Panc1 (cell line): ENCODE measurements at regions not wholly inside any gene's neighbourhood (a gene's known extent, or its start where the extent isn't known, plus 50 kb on each side); places are given as distances from the start of the nearest gene placed in this dataset.
A peak's percentile ranks its signal among the peaks of the same experiment; 100 is the strongest.

Experiments used
- ATAC-seq: fragments of 200-7000 bp; cut with Tn5 transposase; 2 replicates; pipeline ENCODE4 v1.9.1; 2020; ENCODE audit warnings: mild to moderate bottlenecking, moderate library complexity
- BruUV-seq: library from RNA; stranded (reverse); fragments of 400-500 nt; replicated peaks from 2 replicates; lab custom pipeline; 2021; lab: Mats Ljungman, UMichigan
- CTCF ChIA-PET: fragments of 300-600 bp; sonication (Branson Sonifier 250); formaldehyde crosslinking; loops from one replicate; lab custom pipeline; 2022; ENCODE audit warnings: antibody characterized with exemption; lab: Charles Lee
- POLR2A ChIA-PET: fragments of 300-600 bp; sonication (Branson Sonifier 250); formaldehyde crosslinking; loops from one replicate; lab custom pipeline; 2022; ENCODE audit warnings: antibody characterized with exemption; lab: Charles Lee
- DNase-seq: peaks from one replicate; pipeline ENCODE4 v3.0.0-alpha.2; 2010; ENCODE audit warnings: low read depth, low spot score
- H3K27ac ChIP-seq: 2 replicates; pipeline ENCODE4 v1.5.1; 2011; ENCODE audit warnings: mild to moderate bottlenecking, low read length, inconsistent platforms
- H3K27me3 ChIP-seq: fragments of 200-500 bp; sonication (Bioruptor generic); 2 replicates; pipeline ENCODE4 v1.6.0; 2014; ENCODE audit warnings: low read length, inconsistent platforms; ENCODE audit not compliant: control insufficient read depth, insufficient read depth
- H3K36me3 ChIP-seq: fragments of 200-500 bp; sonication (Bioruptor generic); 2 replicates; pipeline ENCODE4 v1.5.1; 2014; ENCODE audit warnings: inconsistent platforms, mild to moderate bottlenecking, low read length, moderate library complexity; ENCODE audit not compliant: control insufficient read depth, insufficient read depth
- H3K4me1 ChIP-seq: 2 replicates; pipeline ENCODE4 v1.5.1; 2011; ENCODE audit warnings: inconsistent platforms, mild to moderate bottlenecking, low read length, moderate library complexity; ENCODE audit not compliant: control insufficient read depth, insufficient read depth
- H3K4me3 ChIP-seq, 2 experiments: 2 replicates each; pipeline ENCODE4 v1.5.1; 2011 to 2012; ENCODE audit warnings: low read depth in 2 of 2, low read length in 2 of 2, mild to moderate bottlenecking in 2 of 2, inconsistent platforms in 1 of 2, moderate library complexity in 1 of 2
- H3K9me3 ChIP-seq: fragments of 200-500 bp; sonication (Bioruptor generic); 2 replicates; pipeline ENCODE4 v1.5.1; 2014; ENCODE audit warnings: low read depth, mild to moderate bottlenecking, inconsistent platforms, low read length, moderate library complexity; ENCODE audit not compliant: control insufficient read depth, insufficient read depth
- POLR2AphosphoS5 ChIP-seq: IDR thresholded peaks from 2 replicates; pipeline ENCODE4 v1.6.1; 2012; ENCODE audit warnings: mild to moderate bottlenecking, low read depth, low read length, moderate library complexity
- SIN3A ChIP-seq: IDR thresholded peaks from 2 replicates; pipeline ENCODE4 v1.6.1; 2012; ENCODE audit warnings: low read depth, mild to moderate bottlenecking, low read length, moderate library complexity, borderline replicate concordance; ENCODE audit not compliant: insufficient read depth
- TCF7L2 ChIP-seq: IDR thresholded peaks from 2 replicates; pipeline ENCODE4 v1.6.1; 2011; ENCODE audit warnings: mild to moderate bottlenecking, low read depth, low read length, inconsistent platforms
- in situ Hi-C: cut with HindIII; loops from 2 replicates; pipeline ENCODE4 v1.10.0; 2016; ENCODE audit warnings: low sequenced_read_pairs, low pct_unique_long_range_greater_than_20kb
- intact Hi-C: fragments of 100-400 bp; cut with micrococcal nuclease; formaldehyde crosslinking; loops from one replicate; pipeline ENCODE4 v1.10.0; 2022; ENCODE audit not compliant: unreplicated experiment
- TF ChIP-seq, protein P1 (sequence below): fragments of 450-650 bp; IDR thresholded peaks from 2 replicates; pipeline ENCODE4 v1.5.1; 2017; ENCODE audit warnings: mild to moderate bottlenecking
- TF ChIP-seq, protein P2 (sequence below), 2 experiments: IDR thresholded peaks; 2 replicates each; pipeline ENCODE4 v1.6.1; 2011 to 2012; ENCODE audit warnings: low read depth in 2 of 2, control low read depth in 1 of 2, low read length in 1 of 2, mild to moderate bottlenecking in 1 of 2, moderate library complexity in 1 of 2; ENCODE audit not compliant: insufficient read depth in 1 of 2

GRCh38 chr1:195664628-195665027 lies 943.6 kb downstream of the KCNT2 start:
- Histone ChIP-seq H3K27ac (no peak overlapping the region), H3K4me1 (no peaks in the 10 kb centered on the region), H3K27me3 (no peaks in the 10 kb centered on the region), H3K4me3 (no peak overlapping the region), H3K9me3 (no peaks in the 10 kb centered on the region), H3K36me3 (no peaks in the 10 kb centered on the region)
- intact Hi-C loops = no loop called here
- no TSS peak for BruUV-seq
- DNase-seq = no peak
- in situ Hi-C loops = no loop called here
- CTCF ChIA-PET = no interaction called here
- TF ChIP-seq POLR2AphosphoS5 (no peak), SIN3A (no peak), TCF7L2 (no peak)
- TF ChIP-seq, protein P1, sequence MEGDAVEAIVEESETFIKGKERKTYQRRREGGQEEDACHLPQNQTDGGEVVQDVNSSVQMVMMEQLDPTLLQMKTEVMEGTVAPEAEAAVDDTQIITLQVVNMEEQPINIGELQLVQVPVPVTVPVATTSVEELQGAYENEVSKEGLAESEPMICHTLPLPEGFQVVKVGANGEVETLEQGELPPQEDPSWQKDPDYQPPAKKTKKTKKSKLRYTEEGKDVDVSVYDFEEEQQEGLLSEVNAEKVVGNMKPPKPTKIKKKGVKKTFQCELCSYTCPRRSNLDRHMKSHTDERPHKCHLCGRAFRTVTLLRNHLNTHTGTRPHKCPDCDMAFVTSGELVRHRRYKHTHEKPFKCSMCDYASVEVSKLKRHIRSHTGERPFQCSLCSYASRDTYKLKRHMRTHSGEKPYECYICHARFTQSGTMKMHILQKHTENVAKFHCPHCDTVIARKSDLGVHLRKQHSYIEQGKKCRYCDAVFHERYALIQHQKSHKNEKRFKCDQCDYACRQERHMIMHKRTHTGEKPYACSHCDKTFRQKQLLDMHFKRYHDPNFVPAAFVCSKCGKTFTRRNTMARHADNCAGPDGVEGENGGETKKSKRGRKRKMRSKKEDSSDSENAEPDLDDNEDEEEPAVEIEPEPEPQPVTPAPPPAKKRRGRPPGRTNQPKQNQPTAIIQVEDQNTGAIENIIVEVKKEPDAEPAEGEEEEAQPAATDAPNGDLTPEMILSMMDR = no peak
- TF ChIP-seq, protein P2, sequence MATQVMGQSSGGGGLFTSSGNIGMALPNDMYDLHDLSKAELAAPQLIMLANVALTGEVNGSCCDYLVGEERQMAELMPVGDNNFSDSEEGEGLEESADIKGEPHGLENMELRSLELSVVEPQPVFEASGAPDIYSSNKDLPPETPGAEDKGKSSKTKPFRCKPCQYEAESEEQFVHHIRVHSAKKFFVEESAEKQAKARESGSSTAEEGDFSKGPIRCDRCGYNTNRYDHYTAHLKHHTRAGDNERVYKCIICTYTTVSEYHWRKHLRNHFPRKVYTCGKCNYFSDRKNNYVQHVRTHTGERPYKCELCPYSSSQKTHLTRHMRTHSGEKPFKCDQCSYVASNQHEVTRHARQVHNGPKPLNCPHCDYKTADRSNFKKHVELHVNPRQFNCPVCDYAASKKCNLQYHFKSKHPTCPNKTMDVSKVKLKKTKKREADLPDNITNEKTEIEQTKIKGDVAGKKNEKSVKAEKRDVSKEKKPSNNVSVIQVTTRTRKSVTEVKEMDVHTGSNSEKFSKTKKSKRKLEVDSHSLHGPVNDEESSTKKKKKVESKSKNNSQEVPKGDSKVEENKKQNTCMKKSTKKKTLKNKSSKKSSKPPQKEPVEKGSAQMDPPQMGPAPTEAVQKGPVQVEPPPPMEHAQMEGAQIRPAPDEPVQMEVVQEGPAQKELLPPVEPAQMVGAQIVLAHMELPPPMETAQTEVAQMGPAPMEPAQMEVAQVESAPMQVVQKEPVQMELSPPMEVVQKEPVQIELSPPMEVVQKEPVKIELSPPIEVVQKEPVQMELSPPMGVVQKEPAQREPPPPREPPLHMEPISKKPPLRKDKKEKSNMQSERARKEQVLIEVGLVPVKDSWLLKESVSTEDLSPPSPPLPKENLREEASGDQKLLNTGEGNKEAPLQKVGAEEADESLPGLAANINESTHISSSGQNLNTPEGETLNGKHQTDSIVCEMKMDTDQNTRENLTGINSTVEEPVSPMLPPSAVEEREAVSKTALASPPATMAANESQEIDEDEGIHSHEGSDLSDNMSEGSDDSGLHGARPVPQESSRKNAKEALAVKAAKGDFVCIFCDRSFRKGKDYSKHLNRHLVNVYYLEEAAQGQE (IDR thresholded peaks at IDR 0.05; ENCODE audit: insufficient read depth in 1 of 2, low read depth in 2 of 2, low read length in 1 of 2) = no peak
- POLR2A ChIA-PET = no interaction called here
- ATAC-seq = no peak

DNA sequence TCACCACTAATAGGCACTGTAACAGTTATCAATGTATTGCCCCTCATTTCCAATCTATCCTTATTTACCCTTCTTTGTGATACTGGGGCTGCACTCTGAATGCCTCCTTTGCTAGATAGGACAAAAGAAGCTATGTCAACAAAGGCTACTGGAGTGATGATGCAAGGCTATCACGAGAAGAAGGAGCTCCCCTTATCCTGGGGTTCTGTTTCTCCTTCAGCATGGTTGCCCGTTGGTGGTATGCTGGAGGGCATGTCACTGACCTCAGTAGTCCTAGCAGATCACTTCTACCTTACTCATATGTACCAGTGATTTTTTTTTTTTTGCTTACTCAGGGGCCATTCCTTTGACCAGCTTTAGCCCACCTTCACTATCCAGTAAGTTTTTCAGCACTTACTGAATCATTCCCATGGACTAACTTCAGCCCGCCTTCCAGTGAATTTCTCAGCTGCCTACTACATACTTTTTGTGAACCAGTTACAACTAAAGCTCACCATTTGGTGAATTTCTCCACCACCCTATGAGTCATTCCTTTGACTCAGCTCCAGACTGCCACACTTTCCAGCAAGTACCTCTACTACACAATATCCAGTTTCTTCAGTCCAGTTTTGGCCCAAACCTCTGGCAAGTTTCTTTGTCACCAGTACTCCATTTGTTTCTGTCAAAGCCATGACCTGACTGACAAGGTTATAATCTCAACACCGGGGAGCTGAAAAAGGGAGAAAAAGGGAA lies 944.5 kb downstream of the KCNT2 start:
- no peak for ATAC-seq
- Histone ChIP-seq H3K4me1 (no peaks in the 10 kb centered on the region), H3K4me3 (no peak overlapping the region), H3K27ac (no peak overlapping the region), H3K27me3 (no peaks in the 10 kb centered on the region), H3K36me3 (no peaks in the 10 kb centered on the region), H3K9me3 (no peaks in the 10 kb centered on the region)
- ChIA-PET CTCF (no interaction called here), POLR2A (no interaction called here)
- intact Hi-C loops (no loop called here), in situ Hi-C loops (no loop called here)
- no TSS peak for BruUV-seq
- peak; percentile 2 for DNase-seq
- TF ChIP-seq, protein P1 = no peak
- no peak for TF ChIP-seq TCF7L2
- TF ChIP-seq POLR2AphosphoS5 = no peak
- no peak for TF ChIP-seq SIN3A
- TF ChIP-seq, protein P2 (IDR thresholded peaks at IDR 0.05; ENCODE audit: insufficient read depth in 1 of 2, low read depth in 2 of 2, low read length in 1 of 2) = no peak
